ENCODE measurements at regions not wholly inside any gene's neighbourhood (a gene's known extent, or its start where the extent isn't known, plus 50 kb on each side); places are given as distances from the start of the nearest gene placed in this dataset.
"Not testable (repeated sequence)": the region's sequence is repeated elsewhere in the genome, so short reads cannot be mapped to it uniquely, and the experiment has no call there.

- DNase-seq (ENCODE audit: low read depth); in situ Hi-C loops (cut with HindIII; ENCODE audit: low pct_unique_long_range_greater_than_20kb, low sequenced_read_pairs): not testable (repeated sequence)
Observed at GRCh38 chr10:76815505-76815904, 822.1 kb downstream of the KCNMA1 start.

- no peak for DNase-seq (ENCODE audit: low read depth)
- in situ Hi-C loops (cut with HindIII; ENCODE audit: low pct_unique_long_range_greater_than_20kb, low sequenced_read_pairs): no loop called here
Observed at GRCh38 chr10:76811430-76811829, 826.2 kb downstream of the KCNMA1 start.

DNA sequence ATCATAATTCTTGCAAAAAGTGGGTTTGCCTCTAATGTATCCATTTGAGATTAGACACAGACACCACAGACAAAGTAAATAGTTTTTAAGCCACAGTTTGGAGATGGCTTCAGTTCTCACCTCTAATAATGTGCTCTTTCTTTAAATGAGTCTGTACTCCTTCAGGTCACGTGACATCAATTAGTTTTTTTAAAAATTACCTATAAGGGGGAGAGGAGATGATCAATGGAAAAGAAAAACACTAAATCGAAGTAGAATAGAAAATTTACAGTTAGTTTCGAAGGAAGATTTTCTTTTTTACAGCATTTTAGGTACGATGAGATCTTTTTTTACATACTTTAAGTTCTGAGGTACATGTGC is 849.2 kb downstream of the KCNMA1 start:
- in situ Hi-C loops (cut with HindIII; ENCODE audit: low pct_unique_long_range_greater_than_20kb, low sequenced_read_pairs): no loop called here

GRCh38 chr10:76787746-76788451 is 849.7 kb downstream of the KCNMA1 start:
- no peak for DNase-seq (ENCODE audit: low read depth)
- in situ Hi-C loops (cut with HindIII; ENCODE audit: low pct_unique_long_range_greater_than_20kb, low sequenced_read_pairs): no loop called here

More for the DNA sequence above, 849.2 kb downstream of the KCNMA1 start:
- no peak for DNase-seq (ENCODE audit: low read depth)

DNA sequence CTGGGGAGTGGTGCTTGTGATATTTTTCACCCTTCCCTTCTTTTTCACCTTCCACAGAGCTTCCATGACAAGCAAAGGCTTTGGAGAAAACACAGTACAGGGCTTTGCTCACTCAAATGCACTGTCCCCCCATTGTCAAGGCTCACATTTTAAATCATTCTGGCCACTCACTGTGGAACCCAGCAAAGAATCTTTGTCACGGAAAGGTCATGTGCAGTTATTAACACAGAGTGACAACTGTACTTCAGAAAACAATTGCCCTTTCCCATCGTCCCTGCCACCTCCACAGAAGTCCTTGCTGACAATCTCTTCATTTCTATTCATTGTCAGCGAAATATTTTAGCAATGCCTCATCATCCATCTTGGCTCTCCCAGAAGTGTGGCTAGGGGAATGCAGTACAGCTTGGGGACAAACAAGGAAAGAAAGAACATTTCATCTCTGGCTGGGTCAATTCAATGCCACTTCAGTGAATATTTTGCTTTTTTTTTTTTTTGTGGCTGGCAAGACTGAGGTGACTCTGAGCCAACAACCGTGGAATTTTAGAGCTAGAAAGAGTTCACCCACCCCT is 851.0 kb downstream of the KCNMA1 start:
- DNase-seq (ENCODE audit: low read depth): no peak
- in situ Hi-C loops (cut with HindIII; ENCODE audit: low pct_unique_long_range_greater_than_20kb, low sequenced_read_pairs): no loop called here

- DNase-seq (ENCODE audit: low read depth): no peak
- in situ Hi-C loops (cut with HindIII; ENCODE audit: low pct_unique_long_range_greater_than_20kb, low sequenced_read_pairs): no loop called here
Observed at GRCh38 chr10:76784076-76784475, 853.5 kb downstream of the KCNMA1 start.

DNA sequence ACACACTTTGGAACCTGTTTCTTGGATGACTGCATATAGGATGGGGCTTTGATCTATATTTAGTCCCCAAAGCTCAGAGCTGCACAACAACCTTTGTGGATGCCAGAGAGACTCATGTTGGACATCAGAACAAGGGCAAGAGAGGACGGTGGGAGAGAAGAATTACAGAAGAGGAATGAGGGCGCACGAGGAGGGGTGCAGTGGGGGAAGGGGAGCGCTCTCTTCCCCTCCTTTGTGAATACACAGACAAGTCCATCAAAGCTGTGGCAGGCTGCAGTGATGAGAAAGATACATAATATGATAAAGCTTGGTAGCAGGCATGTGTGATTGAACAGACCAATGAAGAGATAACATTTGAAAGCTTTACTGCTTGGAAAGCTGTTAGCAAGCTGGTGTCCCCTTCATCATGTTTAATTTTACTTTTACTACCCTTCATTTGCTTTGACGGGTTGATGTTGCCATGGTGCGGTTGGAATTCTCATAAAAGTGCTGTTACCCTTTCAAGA is 857.8 kb downstream of the KCNMA1 start:
- no peak for DNase-seq (ENCODE audit: low read depth)
- in situ Hi-C loops (cut with HindIII; ENCODE audit: low pct_unique_long_range_greater_than_20kb, low sequenced_read_pairs): no loop called here

DNA sequence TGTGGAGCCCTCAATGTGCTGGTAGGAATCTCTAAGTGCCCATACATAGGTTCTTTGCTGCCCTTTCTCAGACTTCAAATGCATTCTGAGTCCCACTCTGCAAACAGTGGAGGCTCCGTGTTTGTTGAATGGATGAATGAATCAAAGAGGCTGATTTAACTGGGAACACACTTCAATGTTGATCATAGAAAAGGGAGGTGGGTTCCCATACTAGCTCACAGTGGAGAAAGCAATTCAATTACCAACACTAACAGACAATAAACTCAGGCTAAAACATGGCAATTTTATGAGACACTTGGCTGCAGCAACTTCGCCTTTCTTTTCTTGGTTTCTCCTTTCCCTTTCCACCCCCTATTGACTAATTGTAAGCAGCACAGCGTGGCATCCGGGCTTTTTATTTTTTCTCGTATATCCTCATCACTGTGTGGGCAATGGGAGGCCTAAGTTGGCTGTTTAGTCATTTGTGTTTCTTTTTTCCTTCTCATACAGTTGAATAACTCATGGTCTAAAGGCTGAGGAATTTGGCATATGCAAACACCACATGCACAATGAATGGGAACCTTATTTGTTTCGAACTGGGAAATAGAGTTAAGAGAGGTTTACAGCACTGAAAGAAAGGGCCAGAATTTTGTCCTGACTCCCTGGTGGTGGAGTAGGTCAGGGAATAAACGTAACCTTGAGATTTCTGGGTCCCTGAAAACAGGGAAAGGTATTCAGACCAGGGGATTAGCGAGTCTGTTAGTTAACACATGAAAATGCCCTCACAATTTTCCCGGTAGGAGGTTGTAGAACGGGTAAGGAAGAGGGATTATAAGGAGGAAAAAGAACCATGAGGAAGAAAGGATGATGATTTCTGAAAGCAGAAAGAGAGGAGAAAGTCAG is 858.5 kb downstream of the KCNMA1 start:
- in situ Hi-C loops (cut with HindIII; ENCODE audit: low pct_unique_long_range_greater_than_20kb, low sequenced_read_pairs): no loop called here
- DNase-seq (ENCODE audit: low read depth): no peak

DNA sequence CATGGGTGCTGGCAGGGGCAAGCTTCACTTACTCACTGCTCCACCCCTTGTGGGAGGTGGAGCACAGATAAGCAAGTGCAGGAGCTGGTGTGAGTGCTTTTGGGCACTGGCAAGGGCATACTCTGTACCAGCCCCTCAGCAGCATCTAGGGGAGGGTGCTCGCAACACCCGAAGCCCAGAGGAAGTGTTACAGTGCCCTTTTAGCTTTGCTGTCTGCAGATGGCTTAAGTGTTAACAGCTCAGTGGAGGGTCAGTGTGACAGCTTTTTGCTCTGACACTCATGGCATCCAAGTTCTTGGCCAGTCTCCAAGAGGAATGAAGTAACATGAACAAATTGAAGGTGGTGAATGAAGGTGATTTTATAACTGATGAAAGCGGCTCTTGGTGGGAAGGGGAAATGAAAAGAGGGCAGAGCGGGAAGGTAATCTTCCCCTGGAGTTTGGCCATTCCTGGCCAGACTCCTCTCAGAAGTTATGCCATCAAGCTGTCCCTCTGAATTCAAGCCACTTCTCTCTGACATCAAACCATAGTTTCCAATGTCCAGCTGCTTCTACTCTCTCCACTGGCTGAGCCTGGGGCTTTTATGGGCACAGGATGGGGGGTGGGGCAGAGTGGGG is 862.5 kb downstream of the KCNMA1 start:
- no peak for DNase-seq (ENCODE audit: low read depth)
- in situ Hi-C loops (cut with HindIII; ENCODE audit: low pct_unique_long_range_greater_than_20kb, low sequenced_read_pairs): no loop called here

- in situ Hi-C loops (cut with HindIII; ENCODE audit: low pct_unique_long_range_greater_than_20kb, low sequenced_read_pairs): no loop called here
Observed at GRCh38 chr10:76769582-76769981, 868.0 kb downstream of the KCNMA1 start.

GRCh38 chr10:76769161-76769560 is 868.4 kb downstream of the KCNMA1 start:
- in situ Hi-C loops (cut with HindIII; ENCODE audit: low pct_unique_long_range_greater_than_20kb, low sequenced_read_pairs): no loop called here

More at GRCh38 chr10:76769582-76769981, 868.0 kb downstream of the KCNMA1 start:
- no peak for DNase-seq (ENCODE audit: low read depth)

DNA sequence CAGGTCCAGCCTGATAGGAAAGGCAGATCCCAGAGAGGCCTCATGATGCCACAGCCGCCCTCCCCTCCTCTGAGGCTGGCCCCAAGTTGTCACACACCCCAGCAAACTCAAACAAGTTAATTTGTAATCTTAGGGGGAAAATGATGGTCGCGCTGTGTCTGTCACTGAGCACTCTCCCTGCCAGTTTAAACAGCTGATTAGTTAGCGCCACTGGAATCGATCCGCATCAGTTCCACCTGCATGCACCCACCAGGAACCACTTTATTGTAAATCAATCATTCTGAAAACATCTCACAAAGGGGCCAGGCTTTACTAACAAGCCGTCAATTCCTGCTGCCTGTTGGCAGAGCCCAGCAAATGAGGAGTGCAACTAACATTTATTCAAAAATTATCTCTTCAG is 870.9 kb downstream of the KCNMA1 start:
- no peak for DNase-seq (ENCODE audit: low read depth)
- in situ Hi-C loops (cut with HindIII; ENCODE audit: low pct_unique_long_range_greater_than_20kb, low sequenced_read_pairs): no loop called here

More at GRCh38 chr10:76769161-76769560, 868.4 kb downstream of the KCNMA1 start:
- no peak for DNase-seq (ENCODE audit: low read depth)

DNA sequence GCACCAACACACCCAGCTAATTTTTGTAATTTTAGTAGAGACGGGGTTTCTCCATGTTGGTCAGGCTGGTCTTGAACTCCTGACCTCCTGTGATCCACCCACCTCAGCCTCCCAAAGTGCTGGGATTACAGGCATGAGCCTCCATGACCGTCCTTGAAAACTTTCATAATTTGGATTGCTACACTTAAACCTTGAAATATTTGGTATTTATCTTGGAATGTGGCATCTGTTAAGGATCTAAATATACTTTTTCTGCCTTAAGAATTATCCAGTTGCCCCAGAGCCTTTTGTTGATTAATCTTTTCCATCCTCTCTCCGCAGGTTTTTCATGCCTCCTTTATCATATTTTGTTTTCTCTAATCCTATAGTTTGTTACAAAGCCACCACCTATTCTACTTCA is 872.7 kb downstream of the KCNMA1 start:
- in situ Hi-C loops (cut with HindIII; ENCODE audit: low pct_unique_long_range_greater_than_20kb, low sequenced_read_pairs): not testable (repeated sequence)

DNA sequence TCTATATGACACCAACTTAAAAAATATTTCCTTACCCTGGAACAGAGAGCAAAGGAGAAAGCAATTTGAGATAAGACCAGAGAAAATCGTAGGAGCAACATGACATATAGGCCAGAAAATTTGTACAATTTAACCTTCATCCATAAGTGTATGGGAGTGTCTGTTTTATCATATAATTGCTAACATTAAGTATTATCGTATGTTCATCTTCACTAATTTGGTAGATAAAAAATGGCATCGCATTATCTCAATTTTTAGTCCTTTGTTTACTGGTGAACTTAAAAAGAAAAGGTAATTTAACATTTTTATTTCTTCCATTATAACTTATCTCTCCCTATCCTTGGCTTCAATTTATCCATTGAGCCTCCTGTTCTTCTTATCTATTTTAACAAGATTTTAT is 873.4 kb downstream of the KCNMA1 start:
- no peak for DNase-seq (ENCODE audit: low read depth)
- in situ Hi-C loops (cut with HindIII; ENCODE audit: low pct_unique_long_range_greater_than_20kb, low sequenced_read_pairs): no loop called here

More for the DNA sequence above, 872.7 kb downstream of the KCNMA1 start:
- not testable (repeated sequence) for DNase-seq (ENCODE audit: low read depth)

GRCh38 chr10:76763376-76763775 is 874.2 kb downstream of the KCNMA1 start:
- DNase-seq (ENCODE audit: low read depth): no peak
- in situ Hi-C loops (cut with HindIII; ENCODE audit: low pct_unique_long_range_greater_than_20kb, low sequenced_read_pairs): no loop called here

DNA sequence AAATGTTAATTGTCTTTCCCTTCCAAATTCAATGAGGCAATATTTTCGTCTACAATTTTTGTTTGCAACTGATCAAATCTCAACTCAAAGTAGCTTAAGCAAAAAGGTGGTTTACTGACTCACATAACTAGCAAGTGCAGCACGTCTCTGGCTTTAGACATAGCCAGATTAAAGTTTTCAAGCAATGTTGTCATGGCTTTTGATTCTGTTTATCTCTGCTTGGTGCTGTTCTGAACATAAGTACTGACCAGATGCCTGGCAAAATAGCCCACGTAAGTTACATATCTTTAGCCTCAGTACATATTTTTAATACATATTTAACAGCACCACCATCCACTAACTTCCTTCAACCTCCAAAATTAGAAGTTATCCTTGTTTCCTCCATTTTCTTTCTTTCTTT is 877.9 kb downstream of the KCNMA1 start:
- DNase-seq (ENCODE audit: low read depth): no peak
- in situ Hi-C loops (cut with HindIII; ENCODE audit: low pct_unique_long_range_greater_than_20kb, low sequenced_read_pairs): no loop called here

GRCh38 chr10:76743169-76743568 is 894.4 kb downstream of the KCNMA1 start:
- no peak for DNase-seq (ENCODE audit: low read depth)
- in situ Hi-C loops (cut with HindIII; ENCODE audit: low pct_unique_long_range_greater_than_20kb, low sequenced_read_pairs): no loop called here

- in situ Hi-C loops (cut with HindIII; ENCODE audit: low pct_unique_long_range_greater_than_20kb, low sequenced_read_pairs): no loop called here
- DNase-seq (ENCODE audit: low read depth): no peak
Observed at GRCh38 chr10:76740514-76740913, 897.1 kb downstream of the KCNMA1 start.

GRCh38 chr10:76738991-76739390 is 898.6 kb downstream of the KCNMA1 start:
- in situ Hi-C loops (cut with HindIII; ENCODE audit: low pct_unique_long_range_greater_than_20kb, low sequenced_read_pairs): no loop called here
- DNase-seq (ENCODE audit: low read depth): no peak

All from Caki2 (cell line).